ENCODE measurements at regions not wholly inside any gene's neighbourhood (a gene's known extent, or its start where the extent isn't known, plus 50 kb on each side); places are given as distances from the start of the nearest gene placed in this dataset.

DNA sequence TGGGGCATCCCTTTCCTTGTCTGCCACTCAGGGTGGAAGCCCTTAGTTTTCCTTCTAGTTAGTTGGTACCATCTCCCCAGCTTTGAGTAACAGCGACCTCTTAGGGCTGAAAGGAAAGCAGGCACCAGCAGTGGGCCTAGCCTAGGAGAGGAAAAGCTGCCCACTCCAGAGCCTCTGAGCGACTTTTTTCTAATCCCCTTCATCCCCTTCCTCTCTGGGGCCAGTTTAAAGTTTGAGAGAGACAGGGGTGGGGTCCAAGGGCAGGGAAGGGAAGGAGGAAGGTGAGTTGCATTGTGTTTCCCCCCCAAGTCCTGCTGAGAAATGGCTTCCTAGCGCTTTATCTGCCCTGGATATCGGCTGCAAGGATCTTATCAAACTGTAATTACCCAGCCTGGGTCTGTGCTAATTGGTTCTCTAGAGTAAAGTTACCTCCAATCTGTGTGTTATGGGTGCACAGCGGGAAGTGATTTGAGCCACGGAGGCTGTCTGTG lies 573.9 kb upstream of the CADM1 start:
- DNase-seq (ENCODE audit: low read depth in 2 of 2), result no peak

DNA sequence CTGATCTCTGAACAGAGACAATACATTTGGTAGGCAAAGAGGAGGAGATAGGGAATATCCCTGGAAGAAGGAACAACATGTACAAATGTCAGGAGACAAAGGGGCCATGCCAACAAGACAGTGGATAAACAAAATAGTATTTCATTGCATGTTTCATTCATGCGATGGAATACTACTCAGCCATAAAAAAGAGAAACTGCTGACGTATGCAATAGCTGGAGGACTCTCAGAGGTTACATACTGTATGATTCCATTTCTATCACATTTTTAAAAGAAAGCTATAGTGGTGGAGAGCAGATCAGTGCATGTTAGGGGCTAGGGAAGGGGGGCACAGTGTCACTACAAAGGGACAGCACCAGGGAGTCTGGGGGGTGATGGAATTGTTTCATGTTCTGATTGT lies 572.9 kb upstream of the CADM1 start:
- DNase-seq (ENCODE audit: low read depth in 2 of 2), result no peak

- DNase-seq (ENCODE audit: low read depth in 2 of 2), result no peak
Observed at GRCh38 chr11:116073854-116074837, 569.9 kb upstream of the CADM1 start.

- no peak for DNase-seq (ENCODE audit: low read depth in 2 of 2)
Observed at GRCh38 chr11:116072601-116073410, 568.6 kb upstream of the CADM1 start.

DNA sequence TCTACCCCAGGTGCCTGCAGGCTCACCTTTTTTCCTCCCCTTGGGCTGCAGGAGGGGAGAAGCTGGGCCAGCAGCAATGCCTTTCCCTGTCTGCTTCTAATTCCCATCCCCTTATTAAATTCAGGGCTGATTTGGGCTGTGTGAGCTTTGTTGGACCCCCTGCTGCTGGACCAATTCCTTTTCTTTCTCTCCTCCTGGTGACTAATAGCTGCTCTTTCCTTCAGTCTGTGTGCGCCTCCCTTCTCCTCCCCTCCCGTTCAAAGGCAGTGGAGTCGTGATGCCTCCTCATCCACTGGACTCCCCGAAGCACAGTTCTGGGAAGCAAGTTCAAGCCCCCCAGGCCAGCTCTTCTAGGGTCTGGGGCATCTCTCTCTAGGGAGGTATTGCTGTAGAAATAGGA lies 567.9 kb upstream of the CADM1 start:
- DNase-seq (ENCODE audit: low read depth in 2 of 2), result no peak

GRCh38 chr11:116071241-116071640 lies 567.0 kb upstream of the CADM1 start:
- DNase-seq (ENCODE audit: low read depth in 2 of 2), result no peak

DNA sequence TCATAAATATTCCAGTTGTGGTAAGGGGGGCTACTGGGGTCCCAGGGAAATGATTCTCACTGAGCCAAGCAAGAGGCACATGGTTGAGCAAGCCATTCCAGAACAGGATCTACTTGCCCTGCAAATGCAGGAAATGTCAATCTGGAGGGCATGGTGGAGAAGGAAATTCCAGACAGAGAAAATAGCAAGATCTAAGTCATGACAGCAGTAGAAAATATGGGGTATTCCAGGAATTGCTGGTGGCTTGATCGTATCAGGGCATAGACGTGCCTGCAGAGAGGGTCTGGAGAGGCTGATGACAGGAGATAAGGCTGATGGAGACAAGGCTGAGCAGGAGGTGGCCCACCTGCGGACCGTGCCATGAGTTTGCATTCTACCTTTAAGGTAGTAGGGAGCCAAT lies 566.3 kb upstream of the CADM1 start:
- no peak for DNase-seq (ENCODE audit: low read depth in 2 of 2)

DNA sequence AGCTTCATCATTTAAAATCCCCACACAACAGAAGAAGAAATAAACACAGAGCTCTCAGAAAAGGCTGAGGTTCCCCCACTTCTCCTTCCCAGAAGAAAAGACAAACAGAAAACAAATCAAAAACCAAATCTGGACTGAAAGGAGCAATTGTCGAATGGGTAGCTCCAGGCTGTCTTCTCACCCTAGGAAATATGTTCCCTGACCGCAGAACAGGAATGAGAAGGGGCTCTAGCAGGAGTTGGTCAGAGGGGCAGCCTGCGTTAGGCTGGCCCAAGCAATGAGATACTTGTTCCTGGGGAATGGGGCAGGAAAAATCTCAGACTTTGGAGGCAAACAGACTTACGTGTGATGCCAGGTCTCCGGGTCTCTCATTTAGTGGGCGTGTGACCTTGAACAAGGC lies 562.6 kb upstream of the CADM1 start:
- DNase-seq (ENCODE audit: low read depth in 2 of 2), result no peak

- no peak for DNase-seq (ENCODE audit: low read depth in 2 of 2)
Observed at GRCh38 chr11:116065986-116066385, 561.8 kb upstream of the CADM1 start.

DNA sequence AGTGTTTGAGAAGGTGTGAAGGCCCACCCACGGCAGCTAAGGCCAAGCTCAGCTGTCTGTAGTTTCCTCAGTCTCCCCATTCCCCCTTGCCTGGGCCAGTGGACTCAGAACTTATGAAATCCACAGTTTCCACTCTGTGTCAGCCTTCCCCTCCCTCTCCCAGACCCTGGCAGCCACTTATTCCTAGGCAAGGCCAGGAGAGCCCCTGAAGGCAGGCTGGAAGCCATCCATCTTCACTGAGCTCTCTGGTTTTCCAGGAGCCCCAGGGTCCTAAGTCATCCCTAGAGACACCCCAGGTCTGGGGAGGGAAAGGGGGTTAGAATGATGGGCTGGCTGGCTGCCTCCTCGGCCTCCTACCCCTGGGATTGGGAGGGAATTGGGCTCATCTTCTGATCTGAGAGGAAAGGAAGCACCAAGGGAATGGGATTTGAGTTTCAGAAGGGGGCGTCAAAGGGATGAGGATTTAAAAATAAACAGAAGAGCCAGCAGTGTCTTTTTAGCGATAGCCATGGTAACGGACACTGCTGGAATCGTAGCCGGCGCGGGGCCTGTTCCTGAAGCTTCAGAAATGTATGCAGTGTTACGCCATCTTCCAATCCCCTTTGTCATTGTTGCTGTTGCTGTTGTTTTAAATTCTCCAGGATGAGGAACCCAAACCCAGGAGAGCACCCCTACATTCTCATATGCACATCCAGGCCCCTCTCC lies 561.1 kb upstream of the CADM1 start:
- no peak for DNase-seq (ENCODE audit: low read depth in 2 of 2)

DNA sequence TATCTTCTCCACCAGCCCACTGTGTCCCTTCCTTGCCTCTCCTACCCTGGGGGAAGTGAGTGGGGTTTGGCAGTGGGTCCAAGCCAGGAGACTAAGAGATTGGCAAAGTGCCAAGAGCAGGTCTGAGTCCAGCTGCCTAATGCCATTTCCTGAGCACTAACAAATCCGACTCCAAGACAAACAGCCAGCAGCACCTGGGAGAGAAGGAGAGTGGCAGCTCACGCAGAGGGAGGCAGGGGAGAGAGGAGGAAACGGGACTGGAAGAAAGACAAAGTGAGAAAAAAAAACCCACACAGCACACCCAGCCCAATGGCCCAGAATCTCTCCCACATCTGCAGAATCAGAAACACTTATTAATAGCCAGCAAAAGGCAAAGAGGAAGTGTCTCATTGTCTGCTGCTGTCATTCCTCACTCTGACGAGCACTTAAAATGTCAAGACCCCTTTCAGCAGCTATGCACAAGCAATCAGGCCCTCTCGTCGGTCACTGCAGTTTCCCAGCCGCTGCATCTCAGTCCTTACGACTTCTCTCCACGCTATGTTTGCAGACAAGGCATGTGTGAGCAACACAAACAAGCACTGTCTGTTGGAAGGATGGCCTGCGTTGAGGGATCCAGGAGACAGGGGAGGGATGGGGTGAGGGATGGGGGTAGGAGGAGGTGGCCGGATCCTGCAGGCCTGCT lies 558.4 kb upstream of the CADM1 start:
- no peak for DNase-seq (ENCODE audit: low read depth in 2 of 2)

DNA sequence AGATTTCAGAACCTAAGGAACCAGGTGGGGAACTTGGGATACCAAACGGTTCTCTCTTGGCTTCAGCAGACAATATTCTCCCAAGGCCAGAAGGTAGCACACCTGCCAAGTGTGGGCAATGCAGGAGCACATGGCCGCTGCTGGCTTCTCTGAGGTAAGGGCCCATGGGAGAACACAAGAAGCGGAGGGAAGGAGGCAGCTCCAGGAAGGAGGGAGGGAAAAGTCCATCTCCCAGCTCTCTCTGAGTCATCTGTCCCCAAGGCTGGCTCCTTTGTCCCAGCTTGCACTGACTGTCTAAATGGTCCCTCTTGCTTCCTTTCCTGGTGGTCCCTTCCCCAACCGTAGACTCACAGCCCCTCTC lies 557.9 kb upstream of the CADM1 start:
- DNase-seq (ENCODE audit: low read depth in 2 of 2), result no peak

DNA sequence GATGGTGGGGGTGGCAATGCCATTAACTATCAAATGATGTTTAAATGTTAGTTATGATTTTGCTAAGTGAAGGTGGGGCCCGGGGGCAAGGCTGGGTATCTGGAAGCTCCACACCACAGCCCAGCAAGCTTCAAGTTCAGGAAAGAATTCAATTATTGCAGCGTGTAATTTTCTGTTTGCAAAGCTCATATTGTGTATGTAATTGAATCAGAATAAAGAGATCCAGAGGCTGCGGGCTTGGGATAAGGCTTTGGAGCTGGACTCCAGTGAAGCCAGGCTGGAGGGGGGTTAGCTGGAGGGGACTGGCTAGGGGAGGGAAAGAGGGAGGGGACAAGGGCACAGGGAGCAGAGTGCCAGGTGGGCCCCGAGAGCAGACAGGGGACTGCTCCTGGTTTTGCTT lies 557.1 kb upstream of the CADM1 start:
- no peak for DNase-seq (ENCODE audit: low read depth in 2 of 2)

- no peak for DNase-seq (ENCODE audit: low read depth in 2 of 2)
Observed at GRCh38 chr11:116059919-116060318, 555.7 kb upstream of the CADM1 start.

DNA sequence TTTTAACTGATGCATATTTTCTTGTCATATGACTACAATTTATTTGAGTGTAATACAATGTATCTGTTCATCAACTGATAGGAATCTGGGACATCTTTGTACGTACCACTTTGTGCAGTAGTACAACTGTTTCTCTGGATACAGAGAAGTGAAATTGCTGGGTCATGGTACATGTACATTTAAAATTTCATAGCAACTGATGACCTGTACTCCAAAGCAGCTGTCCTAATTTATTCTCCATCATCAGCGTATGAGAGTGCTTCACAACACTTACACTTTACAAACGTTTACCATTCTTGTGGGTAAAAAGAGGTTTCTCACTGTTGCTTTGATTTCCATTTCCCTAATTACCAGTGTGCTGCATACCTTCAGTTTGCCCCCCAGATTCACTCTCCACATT lies 552.8 kb upstream of the CADM1 start:
- DNase-seq (ENCODE audit: low read depth in 2 of 2), result no peak

DNA sequence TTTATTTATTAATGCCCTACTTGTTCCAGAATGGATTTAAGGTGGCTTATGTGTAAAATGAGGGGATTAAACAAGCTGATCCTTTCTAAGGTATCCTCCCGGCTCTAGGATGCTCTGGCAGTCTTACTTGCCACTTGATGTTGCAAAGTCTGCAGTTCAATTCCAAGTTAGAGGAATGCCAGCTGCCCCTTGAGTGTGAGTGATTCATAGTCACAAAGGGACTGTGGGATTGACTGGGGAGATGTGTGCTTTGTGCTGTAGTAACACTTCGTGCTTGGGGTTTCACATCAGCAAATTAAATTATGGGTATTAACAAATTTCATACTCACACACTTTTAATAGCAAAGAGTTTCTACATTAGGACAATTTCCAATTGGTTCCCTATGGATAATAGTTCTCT lies 550.8 kb upstream of the CADM1 start:
- no peak for DNase-seq (ENCODE audit: low read depth in 2 of 2)

- DNase-seq (ENCODE audit: low read depth in 2 of 2), result no peak
Observed at GRCh38 chr11:116053548-116053919, 549.3 kb upstream of the CADM1 start.

GRCh38 chr11:116052603-116053547 lies 548.7 kb upstream of the CADM1 start:
- DNase-seq (ENCODE audit: low read depth in 2 of 2), result no peak

DNA sequence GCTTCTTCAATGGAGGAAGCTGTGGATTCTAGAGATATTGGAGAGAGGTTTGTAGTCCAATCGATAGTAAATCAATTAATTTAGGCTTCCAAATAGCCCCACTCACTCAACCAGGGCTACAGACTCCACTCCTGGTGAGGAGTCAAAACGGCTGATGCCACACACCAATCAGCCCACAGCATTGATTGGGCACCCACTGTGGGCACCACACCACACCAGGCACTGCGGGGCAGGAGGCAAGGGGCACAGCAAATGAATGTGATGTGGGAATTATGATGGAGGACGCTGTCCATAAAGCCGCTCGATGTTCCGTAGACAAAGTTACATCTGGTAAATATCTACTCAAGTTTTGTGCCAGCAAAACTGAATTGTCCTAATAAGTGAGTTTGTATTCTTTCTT lies 547.3 kb upstream of the CADM1 start:
- DNase-seq (ENCODE audit: low read depth in 2 of 2), result no peak

DNA sequence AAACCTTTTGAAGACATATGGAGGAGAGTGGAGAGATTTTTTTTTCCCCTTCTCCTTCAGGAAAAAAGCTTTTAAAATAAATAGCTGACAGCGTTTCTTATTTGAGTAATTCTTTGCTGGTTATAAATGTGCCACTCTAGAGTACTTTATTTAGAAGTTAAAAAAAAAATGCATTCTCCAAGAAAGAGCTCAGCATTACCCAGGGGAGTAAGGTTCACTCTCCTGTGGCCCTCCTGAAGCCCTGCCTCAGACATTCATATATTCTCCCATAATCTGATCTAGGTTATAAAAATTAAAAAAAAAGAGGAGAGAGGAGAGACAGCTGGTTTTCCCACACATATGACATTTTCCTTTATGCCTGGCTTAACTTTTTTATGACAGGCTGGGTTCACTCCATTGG lies 545.2 kb upstream of the CADM1 start:
- no peak for DNase-seq (ENCODE audit: low read depth in 2 of 2)

- DNase-seq (ENCODE audit: low read depth in 2 of 2), result no peak
Observed at GRCh38 chr11:116046127-116046526, 541.9 kb upstream of the CADM1 start.
